ENCODE measurements at regions not wholly inside any gene's neighbourhood (a gene's known extent, or its start where the extent isn't known, plus 50 kb on each side); places are given as distances from the start of the nearest gene placed in this dataset.

DNA sequence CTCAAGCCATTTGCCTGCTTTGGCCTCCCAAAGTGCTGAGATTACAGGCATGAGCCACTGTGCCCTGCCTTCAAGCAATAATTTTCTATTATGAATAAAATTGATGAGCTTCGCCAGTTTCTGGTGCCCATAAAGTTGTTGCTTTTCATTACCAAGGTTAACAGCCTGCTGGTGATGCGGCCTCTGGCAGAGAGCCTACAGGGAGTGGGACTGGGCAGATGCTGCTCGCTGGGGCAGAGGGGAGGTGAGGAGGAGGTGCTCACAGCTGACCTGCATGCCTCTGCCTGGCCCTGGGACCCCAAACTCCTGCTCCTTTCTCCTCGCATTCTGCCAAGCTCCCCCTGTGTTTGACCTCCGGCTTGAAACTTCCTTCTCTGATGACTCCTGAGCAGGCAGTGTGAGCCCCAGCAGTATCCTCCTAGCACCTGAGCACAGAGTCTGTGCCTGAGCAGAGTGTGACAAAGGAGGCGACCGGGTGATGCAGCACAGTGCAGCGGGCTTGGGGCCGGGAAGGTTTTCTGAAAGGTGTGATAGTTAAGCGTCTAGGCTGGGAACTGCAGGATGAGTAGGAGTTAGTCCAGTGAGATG is 56.1 kb upstream of the B3GAT1 start:
- Histone ChIP-seq H3K27ac (ENCODE audit: low read depth, low read length) (no peak overlapping the region), H3K4me3 (ENCODE audit: low read depth in 1 of 5, low read length in 5 of 5) (no peak overlapping the region), H3K36me3 (ENCODE audit: control insufficient read depth in 5 of 5, insufficient read depth in 5 of 5, low read length in 5 of 5) (no peaks in the 10 kb centered on the region), H3K27me3 (ENCODE audit: control insufficient read depth in 5 of 5, insufficient read depth in 4 of 5, low read length in 5 of 5) (peaks cover 16 to 43% (median 25%) of the 10 kb centered on the region in 5 donors), H3K4me1 (ENCODE audit: control insufficient read depth in 5 of 5, insufficient read depth in 5 of 5, low read length in 5 of 5) (peaks cover 0 to 3% (median 0%) of the 10 kb centered on the region in 5 donors), H3K9ac (ENCODE audit: low read length in 5 of 5) (no peak overlapping the region), H3K9me3 (ENCODE audit: control insufficient read depth in 5 of 5, low read length in 5 of 5) (peaks cover 0 to 5% (median 0%) of the 10 kb centered on the region in 5 donors)

DNA sequence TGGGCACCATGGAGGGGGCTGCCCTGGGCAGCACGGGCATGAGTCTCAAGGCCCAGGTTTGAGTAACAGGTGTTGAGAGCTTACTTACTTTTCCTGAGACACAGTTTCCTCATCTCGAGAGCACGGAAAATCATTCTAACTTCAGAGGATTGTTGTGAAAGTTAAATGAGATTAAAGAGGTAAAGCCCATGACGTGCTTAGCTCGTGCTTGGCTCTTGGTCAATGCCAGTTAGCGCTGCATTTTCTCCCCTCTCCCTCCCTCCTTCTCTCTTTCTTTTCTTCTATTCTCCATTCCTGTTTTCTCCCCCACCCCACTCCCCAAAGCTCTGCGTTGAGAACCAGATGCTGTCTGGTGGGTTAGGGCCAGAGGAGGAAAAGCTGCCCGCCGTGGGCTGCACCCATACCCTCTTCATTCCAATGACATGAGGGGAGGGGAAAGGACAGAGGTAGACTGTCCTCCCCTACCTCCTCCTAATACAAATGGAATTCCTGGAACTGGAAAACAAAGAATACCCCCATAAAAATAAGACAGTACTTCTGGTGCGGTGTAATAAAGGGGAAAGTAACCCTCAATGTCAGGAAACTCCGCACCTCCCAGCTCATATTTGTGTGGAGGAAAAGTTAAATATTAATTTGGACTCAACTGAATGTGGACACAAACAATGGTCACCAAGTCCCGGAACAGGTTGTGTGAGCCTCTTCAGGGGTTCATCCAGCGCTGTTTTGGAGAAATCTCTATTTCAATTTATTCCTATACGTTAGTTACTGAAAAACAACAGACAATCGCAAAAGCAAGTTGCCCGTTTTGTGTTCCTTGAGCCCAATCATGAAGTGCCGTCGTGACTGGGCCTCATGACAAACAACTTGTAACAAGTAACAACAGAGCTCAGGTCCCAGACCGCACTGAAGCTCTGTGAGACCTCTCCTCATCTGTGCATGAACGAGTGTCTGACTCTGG is 54.8 kb upstream of the B3GAT1 start:
- H3K9me3 ChIP-seq (ENCODE audit: control insufficient read depth in 5 of 5, low read length in 5 of 5), result peaks cover 0 to 5% (median 0%) of the 10 kb centered on the region in 5 donors
- no peak overlapping the region for H3K4me3 ChIP-seq (ENCODE audit: low read depth in 1 of 5, low read length in 5 of 5)
- no peaks in the 10 kb centered on the region for H3K36me3 ChIP-seq (ENCODE audit: control insufficient read depth in 5 of 5, insufficient read depth in 5 of 5, low read length in 5 of 5)
- H3K27ac ChIP-seq (ENCODE audit: low read depth, low read length), result no peak overlapping the region
- peaks cover 12 to 34% (median 24%) of the 10 kb centered on the region in 5 donors for H3K27me3 ChIP-seq (ENCODE audit: control insufficient read depth in 5 of 5, insufficient read depth in 4 of 5, low read length in 5 of 5)
- H3K4me1 ChIP-seq (ENCODE audit: control insufficient read depth in 5 of 5, insufficient read depth in 5 of 5, low read length in 5 of 5), result peaks cover 0 to 3% (median 0%) of the 10 kb centered on the region in 5 donors
- H3K9ac ChIP-seq (ENCODE audit: low read length in 5 of 5), result no peak overlapping the region

GRCh38 chr11:134466156-134466555 is 54.1 kb upstream of the B3GAT1 start:
- H3K4me3 ChIP-seq (ENCODE audit: low read depth in 1 of 5, low read length in 5 of 5), result no peak overlapping the region
- H3K9me3 ChIP-seq (ENCODE audit: control insufficient read depth in 5 of 5, low read length in 5 of 5), result peaks cover 0 to 5% (median 0%) of the 10 kb centered on the region in 5 donors
- H3K27ac ChIP-seq (ENCODE audit: low read depth, low read length), result no peak overlapping the region
- peaks cover 9 to 29% (median 24%) of the 10 kb centered on the region in 5 donors for H3K27me3 ChIP-seq (ENCODE audit: control insufficient read depth in 5 of 5, insufficient read depth in 4 of 5, low read length in 5 of 5)
- H3K4me1 ChIP-seq (ENCODE audit: control insufficient read depth in 5 of 5, insufficient read depth in 5 of 5, low read length in 5 of 5), result peaks cover 0 to 3% (median 0%) of the 10 kb centered on the region in 5 donors
- H3K9ac ChIP-seq (ENCODE audit: low read length in 5 of 5), result no peak overlapping the region
- H3K36me3 ChIP-seq (ENCODE audit: control insufficient read depth in 5 of 5, insufficient read depth in 5 of 5, low read length in 5 of 5), result no peaks in the 10 kb centered on the region

- H3K4me1 ChIP-seq (ENCODE audit: control insufficient read depth in 5 of 5, insufficient read depth in 5 of 5, low read length in 5 of 5), result peaks cover 0 to 3% (median 0%) of the 10 kb centered on the region in 5 donors
- H3K27ac ChIP-seq (ENCODE audit: low read depth, low read length), result no peak overlapping the region
- peaks cover 9 to 25% (median 24%) of the 10 kb centered on the region in 5 donors for H3K27me3 ChIP-seq (ENCODE audit: control insufficient read depth in 5 of 5, insufficient read depth in 4 of 5, low read length in 5 of 5)
- no peak overlapping the region for H3K4me3 ChIP-seq (ENCODE audit: low read depth in 1 of 5, low read length in 5 of 5)
- no peaks in the 10 kb centered on the region for H3K36me3 ChIP-seq (ENCODE audit: control insufficient read depth in 5 of 5, insufficient read depth in 5 of 5, low read length in 5 of 5)
- no peak overlapping the region for H3K9ac ChIP-seq (ENCODE audit: low read length in 5 of 5)
- H3K9me3 ChIP-seq (ENCODE audit: control insufficient read depth in 5 of 5, low read length in 5 of 5), result peaks cover 0 to 5% (median 0%) of the 10 kb centered on the region in 5 donors
Observed at GRCh38 chr11:134464981-134465730, 53.1 kb upstream of the B3GAT1 start.

GRCh38 chr11:134464196-134464595 is 52.2 kb upstream of the B3GAT1 start:
- Histone ChIP-seq H3K4me1 (ENCODE audit: control insufficient read depth in 5 of 5, insufficient read depth in 5 of 5, low read length in 5 of 5) (peaks cover 0 to 3% (median 0%) of the 10 kb centered on the region in 5 donors), H3K9ac (ENCODE audit: low read length in 5 of 5) (no peak overlapping the region), H3K36me3 (ENCODE audit: control insufficient read depth in 5 of 5, insufficient read depth in 5 of 5, low read length in 5 of 5) (no peaks in the 10 kb centered on the region), H3K4me3 (ENCODE audit: low read depth in 1 of 5, low read length in 5 of 5) (no peak overlapping the region), H3K27ac (ENCODE audit: low read depth, low read length) (no peak overlapping the region), H3K9me3 (ENCODE audit: control insufficient read depth in 5 of 5, low read length in 5 of 5) (peaks cover 0 to 2% (median 2%) of the 10 kb centered on the region in 5 donors), H3K27me3 (ENCODE audit: control insufficient read depth in 5 of 5, insufficient read depth in 4 of 5, low read length in 5 of 5) (peaks cover 9 to 27% (median 25%) of the 10 kb centered on the region in 5 donors)

DNA sequence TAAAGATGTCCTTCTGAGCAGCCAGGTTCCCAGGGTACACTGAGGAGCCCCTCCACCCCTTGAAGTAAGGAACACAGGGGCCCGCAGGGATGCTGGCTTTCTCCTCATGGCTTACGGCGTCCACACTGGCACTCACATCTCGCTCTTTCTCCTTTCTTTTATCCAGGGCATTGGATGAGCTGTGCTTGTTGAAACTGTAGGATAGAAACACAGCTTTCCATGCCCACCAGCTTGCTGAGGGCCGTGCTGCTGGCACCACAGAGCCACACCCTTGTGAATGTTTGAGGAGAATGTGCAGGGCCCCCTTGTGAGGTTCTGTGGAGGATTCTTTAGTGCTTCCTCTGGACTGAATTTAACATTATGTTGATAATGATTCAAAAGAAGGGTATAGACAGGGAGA is 51.7 kb upstream of the B3GAT1 start:
- Histone ChIP-seq H3K27me3 (ENCODE audit: control insufficient read depth in 5 of 5, insufficient read depth in 4 of 5, low read length in 5 of 5) (peaks cover 9 to 28% (median 25%) of the 10 kb centered on the region in 5 donors), H3K9me3 (ENCODE audit: control insufficient read depth in 5 of 5, low read length in 5 of 5) (peaks cover 0 to 6% (median 4%) of the 10 kb centered on the region in 5 donors), H3K27ac (ENCODE audit: low read depth, low read length) (no peak overlapping the region), H3K4me1 (ENCODE audit: control insufficient read depth in 5 of 5, insufficient read depth in 5 of 5, low read length in 5 of 5) (peaks cover 0 to 3% (median 0%) of the 10 kb centered on the region in 5 donors), H3K9ac (ENCODE audit: low read length in 5 of 5) (no peak overlapping the region), H3K4me3 (ENCODE audit: low read depth in 1 of 5, low read length in 5 of 5) (no peak overlapping the region), H3K36me3 (ENCODE audit: control insufficient read depth in 5 of 5, insufficient read depth in 5 of 5, low read length in 5 of 5) (no peaks in the 10 kb centered on the region)
